ENCODE measurements at regions not wholly inside any gene's neighbourhood (a gene's known extent, or its start where the extent isn't known, plus 50 kb on each side); places are given as distances from the start of the nearest gene placed in this dataset.

- no peak for DNase-seq
Measured at GRCh38 chr15:39095218-39095879, 485.5 kb upstream of the THBS1 start.

DNA sequence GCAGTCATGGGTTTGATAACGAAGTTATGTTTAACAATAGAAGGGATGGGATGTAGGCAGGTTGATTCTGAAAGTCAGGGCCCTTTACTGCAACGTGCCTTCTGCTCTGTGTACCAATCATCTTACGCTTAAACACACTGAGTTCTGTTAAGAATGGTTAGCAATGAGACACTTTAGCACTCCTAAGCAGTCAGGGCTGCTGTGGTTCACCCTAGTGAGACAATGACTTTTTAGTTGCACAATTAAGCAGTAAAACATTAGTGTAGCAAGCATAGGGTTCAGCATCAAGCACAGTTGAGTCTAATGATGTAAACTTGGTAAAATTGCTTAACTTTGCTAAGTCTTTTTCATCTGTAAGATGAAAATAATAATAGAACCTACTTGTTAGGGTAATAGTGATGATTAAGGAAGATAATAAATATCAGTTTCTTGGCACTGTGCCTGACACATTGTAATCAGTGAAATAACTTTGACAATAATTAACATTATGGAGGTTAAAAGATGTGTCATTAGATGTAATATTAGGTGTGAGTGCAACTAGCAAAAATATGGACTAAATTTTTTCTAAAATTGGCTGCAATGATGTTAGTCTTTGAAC, 484.2 kb upstream of the THBS1 start:
- DNase-seq: no peak

GRCh38 chr15:39099524-39099923, 481.4 kb upstream of the THBS1 start:
- no peak for DNase-seq

DNA sequence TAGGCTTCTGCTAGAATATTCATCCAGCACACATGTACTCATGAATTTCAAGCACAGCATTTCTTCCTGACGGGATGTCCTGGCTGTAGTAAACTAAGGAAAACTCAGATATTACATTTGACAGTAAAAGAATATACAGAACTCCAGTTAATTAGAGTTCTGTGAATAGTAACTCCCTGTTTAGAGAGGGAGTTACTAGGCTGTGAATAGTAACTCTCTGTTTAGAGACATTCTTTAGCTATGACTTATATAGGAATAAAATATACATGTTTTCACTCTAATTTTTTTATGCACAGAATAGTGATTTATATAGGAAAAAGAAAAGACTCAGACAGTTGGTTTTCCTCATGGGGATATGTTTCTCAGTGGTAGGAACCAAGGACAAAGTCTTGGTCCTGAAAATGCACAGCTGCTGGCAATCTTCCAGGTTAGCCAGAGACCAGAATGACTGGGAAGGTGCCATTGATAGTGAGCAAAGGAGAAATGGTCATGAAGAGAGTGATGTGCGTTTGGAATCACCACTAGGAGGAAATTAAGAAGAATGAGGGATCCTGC, 480.7 kb upstream of the THBS1 start:
- no peak for DNase-seq

- DNase-seq: no peak
Measured at GRCh38 chr15:39102431-39102830, 478.4 kb upstream of the THBS1 start.

GRCh38 chr15:39106950-39107349, 473.9 kb upstream of the THBS1 start:
- DNase-seq: no peak

DNA sequence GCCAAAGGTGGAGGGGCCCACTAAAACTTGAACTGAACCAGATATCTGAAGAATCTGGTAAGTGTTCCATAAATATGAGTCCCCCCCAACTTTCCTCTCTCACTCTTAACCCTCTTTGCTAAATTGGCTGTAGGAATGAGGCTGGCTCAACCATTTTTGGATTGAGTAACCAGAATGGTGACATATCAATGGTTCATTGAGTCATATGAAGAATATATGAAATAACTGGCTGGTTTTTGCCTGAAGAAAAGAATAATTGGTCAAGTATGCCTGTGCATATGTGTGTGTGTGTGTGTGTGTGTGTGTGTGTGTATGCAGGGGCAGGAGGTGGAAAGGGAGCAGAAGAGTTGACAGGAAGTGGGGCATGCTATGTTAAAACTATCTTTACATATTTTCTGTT, 472.9 kb upstream of the THBS1 start:
- DNase-seq: no peak

DNA sequence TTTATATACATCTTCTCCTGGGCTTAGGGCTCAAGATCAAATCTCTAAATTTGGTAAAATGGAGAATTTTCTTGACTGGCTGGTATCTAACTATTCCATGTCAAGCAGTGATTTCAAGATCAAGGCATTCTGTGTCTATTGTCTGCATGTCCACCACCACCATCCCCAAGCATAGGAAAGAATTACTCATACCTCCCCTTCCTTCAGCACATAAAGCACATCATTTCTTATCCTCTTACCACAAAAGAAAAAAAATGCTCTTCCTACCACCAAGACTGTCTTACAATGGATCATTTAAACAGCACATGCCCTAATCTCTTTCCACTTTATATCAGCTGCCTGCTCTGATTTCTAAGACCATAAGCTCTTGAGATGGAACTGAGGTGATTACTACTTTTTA, 470.5 kb upstream of the THBS1 start:
- no peak for DNase-seq

- DNase-seq: no peak
Measured at GRCh38 chr15:39110746-39111145, 470.1 kb upstream of the THBS1 start.

DNA sequence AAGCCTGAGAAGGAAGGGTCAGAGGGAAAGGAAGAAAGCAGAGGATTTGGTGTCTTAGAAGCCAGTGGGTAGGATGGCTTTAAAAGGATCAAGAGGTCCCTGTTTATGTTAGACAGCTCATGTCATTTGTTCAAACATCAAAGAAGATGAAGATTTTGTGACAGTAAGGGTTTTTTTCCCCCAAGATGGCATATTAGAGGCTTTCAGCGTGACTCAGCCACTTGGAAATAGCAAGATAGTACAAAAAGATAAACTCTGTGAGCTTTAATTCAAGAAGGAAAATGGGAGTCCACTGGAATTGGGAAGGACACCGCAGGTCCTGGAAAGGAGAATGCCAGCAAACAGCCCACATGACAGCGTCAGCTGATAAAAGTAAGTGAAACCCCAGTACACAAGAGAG, 467.1 kb upstream of the THBS1 start:
- DNase-seq: no peak

GRCh38 chr15:39114690-39115378, 466.0 kb upstream of the THBS1 start:
- no peak for DNase-seq

DNA sequence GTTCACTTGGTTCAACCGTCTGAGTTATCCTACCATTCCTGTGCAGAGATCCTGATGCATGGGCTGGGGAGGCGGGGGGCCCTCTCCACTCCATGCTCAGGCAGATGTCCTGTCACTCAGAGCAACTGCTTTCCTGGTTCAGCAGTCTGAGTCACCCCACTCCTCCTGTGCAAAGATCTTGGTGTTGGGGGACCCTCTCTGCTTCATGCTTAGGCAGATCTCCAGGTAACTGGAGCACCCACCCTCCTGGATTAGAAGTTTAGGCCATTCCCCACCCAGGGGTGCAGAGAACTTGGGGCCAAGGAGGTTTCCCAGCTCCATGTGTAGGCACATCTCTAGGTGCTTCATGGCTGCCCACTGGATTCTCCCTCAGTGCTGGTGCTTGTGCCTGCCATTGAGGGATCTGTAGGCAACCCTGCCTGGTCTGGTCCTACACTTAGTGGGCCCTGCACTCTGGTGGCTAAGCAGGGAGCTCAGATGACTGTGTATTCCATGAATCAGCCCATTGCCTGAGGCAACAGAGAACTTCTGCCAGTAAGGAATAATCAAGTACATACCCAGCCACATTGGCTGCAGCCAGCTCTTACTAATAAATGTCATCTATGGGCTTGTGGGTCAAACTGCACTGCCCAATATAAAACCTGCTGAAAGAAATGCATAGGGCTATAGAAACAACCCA, 465.4 kb upstream of the THBS1 start:
- no peak for DNase-seq

GRCh38 chr15:39118510-39118909, 462.4 kb upstream of the THBS1 start:
- DNase-seq: no peak

- no peak for DNase-seq
Measured at GRCh38 chr15:39124155-39124552, 456.7 kb upstream of the THBS1 start.

DNA sequence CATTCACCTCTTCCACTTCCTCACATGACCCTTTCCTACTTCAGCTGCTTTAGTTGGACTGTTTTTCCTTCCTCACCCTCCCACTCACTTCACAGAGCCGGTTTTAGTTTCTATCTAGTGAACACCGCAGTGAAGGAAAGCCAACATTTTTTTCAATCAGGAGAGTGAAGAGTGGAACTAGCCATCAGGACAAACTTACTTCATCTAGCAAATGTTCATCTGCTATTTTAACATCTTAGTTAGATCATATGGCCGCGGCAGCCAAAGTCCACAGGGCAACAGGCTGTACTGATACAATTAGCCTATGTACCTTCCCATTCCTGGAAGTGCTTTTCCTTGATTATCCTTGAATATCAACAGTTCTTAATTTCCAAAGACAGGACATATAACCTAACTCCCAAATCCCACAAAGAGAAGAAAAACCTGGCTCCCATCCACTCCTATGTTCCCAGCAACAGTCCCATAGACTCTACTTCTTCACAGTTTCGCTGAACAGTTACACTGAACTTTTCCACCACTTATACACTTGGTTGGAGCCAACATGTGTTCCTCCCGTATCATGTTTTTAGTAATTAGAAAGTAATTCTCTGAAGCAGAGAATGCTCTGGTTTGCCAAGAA, 456.2 kb upstream of the THBS1 start:
- DNase-seq: no peak

DNA sequence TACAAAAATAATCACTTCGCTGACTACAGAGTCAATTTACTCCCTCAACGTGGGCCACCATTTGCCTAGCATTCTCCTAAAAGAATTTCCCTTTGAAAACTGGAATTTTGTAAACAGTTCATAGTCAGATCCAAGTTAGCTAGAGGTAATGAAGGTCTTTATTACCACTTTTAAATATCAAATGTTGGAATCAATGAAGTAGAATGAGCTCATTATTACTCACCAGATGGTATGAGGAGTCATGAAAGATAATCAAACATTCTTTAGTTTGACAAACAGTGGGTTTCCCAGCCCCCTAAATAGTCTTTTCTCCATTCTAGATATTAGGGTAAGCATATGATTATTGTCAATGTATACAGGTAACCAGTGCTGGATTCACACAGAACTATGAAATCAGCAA, 455.7 kb upstream of the THBS1 start:
- no peak for DNase-seq

DNA sequence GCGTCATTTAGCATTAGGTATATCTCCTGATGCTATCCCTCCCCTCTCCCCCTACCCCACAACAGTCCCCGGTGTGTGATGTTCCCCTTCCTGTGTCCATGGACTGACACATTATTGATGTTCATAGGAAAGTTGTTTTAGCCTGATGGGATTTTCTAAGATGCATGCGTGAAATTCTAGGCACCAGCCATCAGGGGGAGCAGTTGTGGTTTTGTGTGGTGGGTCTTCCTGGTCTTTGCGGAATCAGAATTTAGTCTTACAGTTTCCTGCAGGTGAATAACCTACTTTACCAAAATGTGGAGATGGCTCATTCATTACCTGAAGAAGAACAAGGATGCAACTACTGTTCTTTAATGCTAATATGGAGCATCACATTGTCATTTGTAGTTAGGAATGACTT, 455.0 kb upstream of the THBS1 start:
- no peak for DNase-seq

DNA sequence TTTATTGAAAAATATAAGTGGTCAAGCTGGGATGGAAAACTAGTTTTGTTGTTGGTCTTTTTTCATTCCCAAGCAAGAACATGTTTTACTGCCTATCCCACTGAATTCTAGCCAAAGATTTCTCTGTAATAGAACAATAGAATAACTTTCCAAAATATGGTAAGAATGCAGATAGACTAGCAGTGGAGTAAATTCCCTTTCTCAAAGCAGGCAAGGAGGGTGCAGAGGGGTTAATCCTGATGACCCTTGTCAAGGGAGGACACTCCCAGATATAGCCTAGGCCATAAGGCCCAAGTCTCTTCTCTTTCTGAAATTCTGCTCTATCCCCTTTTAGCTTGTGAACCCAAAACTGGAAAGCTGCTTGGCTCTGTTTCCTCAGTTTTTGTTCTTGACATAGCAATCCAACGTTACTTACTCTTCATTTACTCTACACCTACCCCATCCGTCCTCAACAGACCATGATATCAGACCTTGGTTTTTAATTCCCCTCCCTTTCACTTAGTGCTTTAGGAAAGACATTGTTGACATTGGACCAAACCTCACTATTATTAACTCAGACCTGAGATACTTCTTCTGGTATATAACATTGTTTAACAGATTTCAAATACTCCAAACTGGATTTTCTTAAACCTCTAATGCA, 453.6 kb upstream of the THBS1 start:
- no peak for DNase-seq

DNA sequence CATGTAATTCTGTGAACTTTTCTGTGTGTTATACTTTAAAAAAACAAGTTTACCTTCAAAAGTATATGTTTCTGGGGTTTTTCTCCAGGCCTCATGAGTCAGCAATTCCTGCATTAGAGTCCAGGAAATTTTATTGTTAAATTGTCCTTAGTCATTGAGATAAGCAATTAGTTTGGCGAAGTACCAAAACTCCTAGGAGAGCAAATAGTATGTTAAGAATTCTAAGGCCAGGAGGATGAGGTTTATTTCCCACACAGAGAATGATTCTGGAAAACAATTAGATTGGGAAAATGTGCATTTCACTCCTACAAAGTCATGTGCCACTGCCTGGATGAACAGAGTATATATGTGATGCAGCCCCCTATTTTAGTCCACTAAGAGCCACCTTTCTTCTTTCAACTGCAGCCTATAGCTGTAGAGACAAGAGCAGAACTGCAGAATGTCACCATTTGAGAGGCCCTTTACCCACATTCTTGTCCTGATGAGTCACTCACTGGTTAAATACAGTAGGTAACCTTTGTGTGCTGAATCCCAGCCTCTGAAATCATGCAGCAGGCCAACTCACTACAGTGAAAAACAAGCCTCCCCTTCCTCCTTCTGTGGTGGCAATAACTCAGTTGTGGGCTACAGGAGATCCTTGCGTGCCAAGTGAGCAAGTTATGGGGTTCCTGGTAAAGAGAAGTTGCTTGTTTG, 452.8 kb upstream of the THBS1 start:
- no peak for DNase-seq

GRCh38 chr15:39128746-39129145, 452.1 kb upstream of the THBS1 start:
- DNase-seq: no peak

DNA sequence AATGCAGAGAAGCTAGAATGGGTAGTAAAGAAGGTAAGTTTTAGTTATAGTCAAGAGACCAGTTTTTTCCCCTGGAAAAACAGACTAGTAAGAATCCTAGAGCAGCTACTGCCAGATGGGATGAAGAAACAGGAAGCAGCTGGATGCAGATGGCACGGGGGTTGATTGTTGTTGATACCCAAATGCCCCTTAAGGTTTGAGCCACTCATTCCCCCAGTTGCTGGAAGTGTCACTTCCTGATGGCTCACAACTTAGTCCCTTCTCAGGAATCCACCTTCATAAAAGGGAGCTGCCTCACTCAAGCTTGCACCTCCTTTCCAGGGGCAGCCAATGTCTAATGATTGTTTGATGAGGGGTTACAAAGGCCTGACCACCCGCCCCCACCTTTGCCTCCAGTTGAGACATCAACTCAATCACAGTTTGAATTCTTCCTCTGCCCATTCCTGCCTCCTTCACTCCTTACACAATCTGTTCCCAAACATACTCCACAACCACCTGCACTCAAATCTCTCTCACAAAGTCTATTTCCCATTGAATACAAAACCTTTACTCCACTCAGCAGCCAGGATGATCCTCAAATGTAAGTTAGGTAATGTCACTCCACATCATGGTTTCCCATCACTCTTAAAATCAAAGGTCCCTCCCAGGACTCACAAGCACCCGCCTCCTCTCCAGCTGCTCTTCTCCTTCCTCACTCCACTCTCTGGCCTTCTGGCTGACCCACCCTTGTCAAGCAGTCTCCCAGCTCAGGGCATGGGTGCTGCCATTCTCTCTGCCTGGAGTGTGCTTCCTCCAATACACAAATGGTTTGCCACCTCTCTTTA, 450.1 kb upstream of the THBS1 start:
- DNase-seq: no peak
